ENCODE measurements at regions not wholly inside any gene's neighbourhood (a gene's known extent, or its start where the extent isn't known, plus 50 kb on each side); places are given as distances from the start of the nearest gene placed in this dataset.

DNA sequence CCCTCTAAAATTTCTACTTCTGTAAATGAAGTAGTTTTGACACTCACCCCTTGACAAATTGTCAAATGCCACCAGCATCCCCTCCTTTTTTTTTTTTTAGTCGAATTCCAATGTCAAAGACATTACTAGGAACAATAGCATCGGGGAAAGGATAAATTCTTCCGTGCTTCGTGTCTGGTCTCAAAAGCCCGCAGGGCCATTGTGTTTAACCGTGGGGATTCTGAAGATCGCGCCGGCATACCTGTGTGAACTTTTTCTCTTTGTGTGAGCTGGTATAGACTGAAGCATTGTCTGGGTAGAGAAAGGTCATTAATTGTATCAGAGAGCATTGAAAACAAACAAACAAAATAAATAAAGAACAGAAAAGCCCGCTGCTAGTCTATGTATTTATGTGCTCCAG is 313.9 kb downstream of the ASMT start:
- no peaks in the 10 kb centered on the region for H3K36me3 ChIP-seq (ENCODE audit: control insufficient read depth in 2 of 2, insufficient read depth in 2 of 2, low read length in 1 of 2)
- POLR2A ChIA-PET = no interaction called here
- H3K27ac ChIP-seq (ENCODE audit: control insufficient read depth, insufficient read depth) = no peak overlapping the region
- H3K9ac ChIP-seq (ENCODE audit: control insufficient read depth, insufficient read depth, low read length) = no peak overlapping the region
- no peaks in the 10 kb centered on the region for H3K27me3 ChIP-seq (replicated peaks in 1 of 2; ENCODE audit: control insufficient read depth in 2 of 2, insufficient read depth in 2 of 2, low read length in 1 of 2)
- 84% methylated on average over 10 of the region's 10 CpGs for WGBS (ENCODE audit: insufficient coverage, insufficient replicate concordance, low lambda C conversion rate, missing lambda C conversion rate)
- no peak overlapping the region for H3K4me2 ChIP-seq (ENCODE audit: control insufficient read depth, insufficient read depth)
- FAIRE-seq = no peak
- SMC1A ChIA-PET (ENCODE audit: uncharacterized antibody, unreplicated experiment) = no interaction called here
- in situ Hi-C loops (cut with MboI) = no loop called here
- H2AFZ ChIP-seq (ENCODE audit: control insufficient read depth, low read depth, low read length) = no peak overlapping the region
- RAD21 ChIA-PET (ENCODE audit: unreplicated experiment) = no interaction called here
- H4K20me1 ChIP-seq (ENCODE audit: control insufficient read depth, insufficient read depth) = no peaks in the 10 kb centered on the region
- H3K79me2 ChIP-seq (ENCODE audit: control insufficient read depth, insufficient read depth, low read length) = no peaks in the 10 kb centered on the region
- no peaks in the 10 kb centered on the region for H3K9me3 ChIP-seq (replicated peaks; ENCODE audit: control insufficient read depth, insufficient read depth, low read length)
- intact Hi-C loops (cut with micrococcal nuclease; ENCODE audit: unreplicated experiment) = no loop called here
- no TSS peak for BruUV-seq (replicated peaks)
- CTCF ChIA-PET = no interaction called here
- H3K4me3 ChIP-seq = no peak overlapping the region
- ATAC-seq = no peak
- TF ChIP-seq STAT1 (conservative IDR thresholded peaks at IDR 0.05) = no peak
- no peak for TF ChIP-seq FOXM1 (IDR thresholded peaks at IDR 0.05; ENCODE audit: low read depth, low read length)
- no peak for TF ChIP-seq EED (IDR thresholded peaks at IDR 0.05; ENCODE audit: low read depth)
- TF ChIP-seq HDGF (IDR thresholded peaks at IDR 0.05) = no peak
- no peak for TF ChIP-seq IRF4 (IDR thresholded peaks at IDR 0.05; ENCODE audit: low read depth, low read length)
- no peak for DNase-seq (ENCODE audit: low read depth, low spot score)
- no peaks in the 10 kb centered on the region for H3K4me1 ChIP-seq (ENCODE audit: control insufficient read depth, insufficient read depth, low read length)

DNA sequence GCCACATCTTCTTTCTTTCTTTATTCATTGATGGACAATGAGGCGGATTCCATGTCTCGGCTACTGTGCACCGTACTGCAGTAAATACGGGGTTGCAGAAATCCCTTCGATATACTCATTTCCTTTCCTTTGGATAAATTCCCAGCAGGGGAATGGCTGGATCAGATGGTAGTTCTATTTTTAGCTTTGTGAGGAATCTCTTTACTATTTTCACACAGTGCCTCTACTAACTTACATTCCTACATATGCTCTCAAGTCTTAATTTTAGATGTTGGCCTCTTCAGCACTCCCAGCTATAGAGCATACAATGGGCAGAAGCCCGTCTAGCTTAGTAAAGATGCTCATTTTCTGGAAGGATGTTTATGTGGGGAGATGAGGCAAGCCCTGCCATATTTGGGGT is 317.4 kb downstream of the ASMT start:
- FAIRE-seq = no peak
- in situ Hi-C loops (cut with MboI) (no loop called here), intact Hi-C loops (cut with micrococcal nuclease; ENCODE audit: unreplicated experiment) (no loop called here)
- Histone ChIP-seq H3K27ac (ENCODE audit: control insufficient read depth, insufficient read depth) (no peak overlapping the region), H2AFZ (ENCODE audit: control insufficient read depth, low read depth, low read length) (no peak overlapping the region), H3K27me3 (replicated peaks in 1 of 2; ENCODE audit: control insufficient read depth in 2 of 2, insufficient read depth in 2 of 2, low read length in 1 of 2) (no peaks in the 10 kb centered on the region), H3K9ac (ENCODE audit: control insufficient read depth, insufficient read depth, low read length) (no peak overlapping the region), H3K79me2 (ENCODE audit: control insufficient read depth, insufficient read depth, low read length) (no peaks in the 10 kb centered on the region), H4K20me1 (ENCODE audit: control insufficient read depth, insufficient read depth) (no peaks in the 10 kb centered on the region), H3K4me2 (ENCODE audit: control insufficient read depth, insufficient read depth) (no peak overlapping the region), H3K9me3 (replicated peaks; ENCODE audit: control insufficient read depth, insufficient read depth, low read length) (no peaks in the 10 kb centered on the region; the same call in 2 of the 3 replicates), H3K4me3 (no peak overlapping the region), H3K36me3 (ENCODE audit: control insufficient read depth in 2 of 2, insufficient read depth in 2 of 2, low read length in 1 of 2) (no peaks in the 10 kb centered on the region), H3K4me1 (ENCODE audit: control insufficient read depth, insufficient read depth, low read length) (no peaks in the 10 kb centered on the region)
- ChIA-PET SMC1A (ENCODE audit: uncharacterized antibody, unreplicated experiment) (no interaction called here), CTCF (no interaction called here), POLR2A (no interaction called here), RAD21 (ENCODE audit: unreplicated experiment) (no interaction called here)
- TF ChIP-seq SREBF1 (IDR thresholded peaks at IDR 0.05; ENCODE audit: low read length) = no peak
- TF ChIP-seq NR2C2 (IDR thresholded peaks at IDR 0.05; ENCODE audit: borderline replicate concordance, control insufficient read depth, insufficient read length, low read depth) = no peak
- TF ChIP-seq RB1 (IDR thresholded peaks at IDR 0.05; ENCODE audit: borderline replicate concordance) = no peak
- no peak for TF ChIP-seq SRF (IDR thresholded peaks at IDR 0.05; ENCODE audit: low read depth in 2 of 2, low read length in 2 of 2)
- TF ChIP-seq, protein P1, sequence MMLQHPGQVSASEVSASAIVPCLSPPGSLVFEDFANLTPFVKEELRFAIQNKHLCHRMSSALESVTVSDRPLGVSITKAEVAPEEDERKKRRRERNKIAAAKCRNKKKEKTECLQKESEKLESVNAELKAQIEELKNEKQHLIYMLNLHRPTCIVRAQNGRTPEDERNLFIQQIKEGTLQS (IDR thresholded peaks at IDR 0.05; ENCODE audit: borderline replicate concordance, extremely low read depth, low read depth, low read length) = no peak
- TF ChIP-seq MTA2 (IDR thresholded peaks at IDR 0.05; ENCODE audit: low read depth) = no peak
- no peak for TF ChIP-seq CHD4 (IDR thresholded peaks at IDR 0.05)
- no peak for TF ChIP-seq RBBP5 (conservative IDR thresholded peaks at IDR 0.05)
- TF ChIP-seq KLF5 (IDR thresholded peaks at IDR 0.05; ENCODE audit: partially characterized antibody) = no peak
- no peak for TF ChIP-seq CBX5 (IDR thresholded peaks at IDR 0.05; ENCODE audit: low read depth)
- TF ChIP-seq STAT3 (IDR thresholded peaks at IDR 0.05; ENCODE audit: low read depth, low read length) = no peak
- TF ChIP-seq HDAC6 (IDR thresholded peaks at IDR 0.05; ENCODE audit: unreplicated experiment) = no peak
- no peak for TF ChIP-seq NFYA (IDR thresholded peaks at IDR 0.05; ENCODE audit: borderline replicate concordance, low read depth, low read length)
- WGBS (ENCODE audit: insufficient coverage, insufficient replicate concordance, low lambda C conversion rate, missing lambda C conversion rate) = 80% methylated on average over 6 of the region's 6 CpGs
- no TSS peak for BruUV-seq (replicated peaks)
- no peak for DNase-seq (ENCODE audit: low read depth, low spot score)
- ATAC-seq = no peak
